NT2/D1 (cell line): ENCODE measurements at regions not wholly inside any gene's neighbourhood (a gene's known extent, or its start where the extent isn't known, plus 50 kb on each side); places are given as distances from the start of the nearest gene placed in this dataset.

ENCODE experiments used
- SUZ12 ChIP-seq: IDR thresholded peaks from 2 replicates; pipeline ENCODE4 v1.6.1; 2011; ENCODE audit not compliant: insufficient read length, insufficient read depth; ENCODE audit errors: extremely low read depth
- YY1 ChIP-seq: IDR thresholded peaks from 2 replicates; pipeline ENCODE4 v1.6.1; 2011; ENCODE audit not compliant: insufficient read length, insufficient read depth
- ZNF274 ChIP-seq: IDR thresholded peaks from 2 replicates; pipeline ENCODE4 v1.6.1; 2011; ENCODE audit warnings: mild to moderate bottlenecking, low read depth, low read length

GRCh38 chrX:94515009-94515408, 841.0 kb downstream of the FAM133A start:
- TF ChIP-seq SUZ12 (no peak), ZNF274 (no peak), YY1 (no peak)
